ENCODE measurements at regions not wholly inside any gene's neighbourhood (a gene's known extent, or its start where the extent isn't known, plus 50 kb on each side); places are given as distances from the start of the nearest gene placed in this dataset.

GRCh38 chr15:46751303-46751702, 966.0 kb upstream of the SEMA6D start:
- DNase-seq = no peak

GRCh38 chr15:46753946-46754345, 963.4 kb upstream of the SEMA6D start:
- DNase-seq = no peak

GRCh38 chr15:46763091-46763490, 954.2 kb upstream of the SEMA6D start:
- no peak for DNase-seq

- DNase-seq = no peak
Measured at GRCh38 chr15:46764851-46765250, 952.5 kb upstream of the SEMA6D start.

GRCh38 chr15:46766021-46766420, 951.3 kb upstream of the SEMA6D start:
- DNase-seq = no peak

- DNase-seq = no peak
Measured at GRCh38 chr15:46768287-46768686, 949.0 kb upstream of the SEMA6D start.

GRCh38 chr15:46773016-46773415, 944.3 kb upstream of the SEMA6D start:
- DNase-seq = no peak

- DNase-seq = no peak
Measured at GRCh38 chr15:46778876-46779275, 938.4 kb upstream of the SEMA6D start.

- no peak for DNase-seq
Measured at GRCh38 chr15:46786590-46787285, 930.6 kb upstream of the SEMA6D start.

- DNase-seq = no peak
Measured at GRCh38 chr15:46795685-46796084, 921.6 kb upstream of the SEMA6D start.

GRCh38 chr15:46808834-46809233, 908.5 kb upstream of the SEMA6D start:
- no peak for DNase-seq

GRCh38 chr15:46815240-46815639, 902.1 kb upstream of the SEMA6D start:
- no peak for DNase-seq

GRCh38 chr15:46815765-46816164, 901.5 kb upstream of the SEMA6D start:
- no peak for DNase-seq

GRCh38 chr15:46848704-46849103, 868.6 kb upstream of the SEMA6D start:
- no peak for DNase-seq

- DNase-seq = no peak
Measured at GRCh38 chr15:46853600-46853999, 863.7 kb upstream of the SEMA6D start.

GRCh38 chr15:46854564-46854963, 862.7 kb upstream of the SEMA6D start:
- DNase-seq = no peak

GRCh38 chr15:46855388-46855787, 861.9 kb upstream of the SEMA6D start:
- no peak for DNase-seq

GRCh38 chr15:46856839-46857502, 860.3 kb upstream of the SEMA6D start:
- no peak for DNase-seq

GRCh38 chr15:46858150-46858549, 859.2 kb upstream of the SEMA6D start:
- DNase-seq = no peak

GRCh38 chr15:46861796-46862195, 855.5 kb upstream of the SEMA6D start:
- no peak for DNase-seq

GRCh38 chr15:46865155-46865554, 852.1 kb upstream of the SEMA6D start:
- DNase-seq = no peak

- no peak for DNase-seq
Measured at GRCh38 chr15:46872286-46872980, 844.9 kb upstream of the SEMA6D start.

GRCh38 chr15:46872981-46873330, 844.3 kb upstream of the SEMA6D start:
- no peak for DNase-seq

Data from activated gamma-delta T cell (primary cell).